Skin of body (tissue), 1 donor: ENCODE measurements at regions not wholly inside any gene's neighbourhood (a gene's known extent, or its start where the extent isn't known, plus 50 kb on each side); places are given as distances from the start of the nearest gene placed in this dataset.

Source experiments
- DNase-seq: peaks from one replicate; lab custom pipeline; 2025; lab: John Stamatoyannopoulos, UW

- DNase-seq, result no peak
Measured at GRCh38 chr5:89473196-89473595, 590.2 kb upstream of the MEF2C start.

- DNase-seq, result no peak
Measured at GRCh38 chr5:89471541-89471940, 588.6 kb upstream of the MEF2C start.

DNA sequence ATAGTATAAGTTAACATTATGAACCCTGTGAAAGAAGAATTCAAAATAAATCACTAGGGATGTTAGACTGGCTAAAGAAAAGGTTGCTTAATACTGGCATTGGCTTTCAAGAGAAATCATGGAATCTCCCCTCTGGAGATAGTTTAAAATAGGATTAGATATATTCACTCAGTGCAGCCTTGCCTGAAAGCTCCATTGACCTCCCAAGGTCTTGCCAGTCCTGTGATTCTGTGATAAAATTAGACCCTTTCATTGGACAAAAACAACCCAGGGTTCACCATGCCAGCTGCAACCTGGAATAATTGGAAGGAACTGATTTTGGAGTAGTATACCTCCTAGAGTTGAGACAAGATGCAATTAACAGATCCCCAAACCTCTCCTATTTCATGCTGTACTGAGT, 588.1 kb upstream of the MEF2C start:
- no peak for DNase-seq

DNA sequence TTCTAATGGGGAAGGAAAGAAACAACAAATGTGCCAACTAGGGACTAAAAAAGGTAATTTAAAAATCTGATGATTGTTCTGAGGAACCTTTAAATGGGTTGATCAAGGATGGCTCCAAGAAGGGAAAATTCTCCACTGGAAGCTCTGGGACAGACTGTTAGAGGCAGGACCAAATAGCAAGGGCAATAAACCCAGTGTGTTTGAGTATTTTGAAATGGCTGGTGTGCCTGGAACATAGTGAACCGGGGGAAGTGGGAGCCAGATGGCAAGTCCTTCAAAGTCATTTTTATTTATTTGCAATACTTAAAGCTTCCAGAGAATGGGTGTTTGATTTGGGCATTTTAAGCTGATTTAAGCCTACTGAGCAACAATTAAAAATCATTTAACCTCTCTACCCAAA, 587.7 kb upstream of the MEF2C start:
- DNase-seq, result no peak

GRCh38 chr5:89458332-89458656, 575.3 kb upstream of the MEF2C start:
- DNase-seq, result no peak

DNA sequence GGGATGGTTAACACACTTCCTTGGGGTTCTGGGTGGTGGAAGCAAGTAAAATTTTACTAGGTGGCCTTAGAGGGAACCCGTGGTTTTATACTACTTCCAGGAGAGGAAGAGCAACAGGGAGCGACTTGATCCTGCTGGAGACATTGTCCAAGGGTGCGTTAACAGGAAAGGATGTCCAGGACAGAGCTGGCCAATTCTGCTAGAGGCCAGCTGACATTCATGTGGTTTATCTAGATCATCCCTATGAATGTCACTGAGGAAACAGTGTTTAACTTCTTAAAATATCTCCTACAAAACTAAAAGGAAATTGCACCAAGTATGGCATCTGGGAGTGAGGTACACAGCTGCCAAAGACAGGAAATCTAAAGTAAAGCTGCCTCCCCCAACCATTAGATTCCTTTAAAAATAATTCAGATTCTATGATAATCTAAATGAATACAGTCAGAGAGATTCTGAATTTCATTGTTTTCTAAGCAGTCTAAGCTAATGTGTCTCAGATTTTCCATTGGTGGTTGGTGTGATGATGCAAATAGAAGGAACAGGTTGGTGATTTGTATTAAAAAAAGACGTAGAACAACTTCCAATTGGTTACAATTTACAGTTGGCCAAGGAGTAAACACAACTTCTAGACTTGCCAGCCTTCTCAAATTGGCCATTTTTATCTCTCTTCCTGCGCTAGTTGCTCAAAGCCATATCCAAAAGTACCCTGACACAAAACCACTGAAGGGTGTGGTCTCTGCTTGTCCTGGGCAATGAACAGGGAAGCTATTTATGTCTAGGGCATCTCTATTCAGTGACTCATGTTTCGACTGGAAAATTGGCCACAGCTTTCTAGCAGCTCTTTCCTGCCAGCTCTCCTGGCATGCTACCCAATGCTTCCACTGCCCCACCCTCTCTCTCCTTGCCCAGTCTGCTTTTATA, 574.7 kb upstream of the MEF2C start:
- DNase-seq, result peak; percentile 7

GRCh38 chr5:89452081-89452480, 569.1 kb upstream of the MEF2C start:
- DNase-seq, result no peak

DNA sequence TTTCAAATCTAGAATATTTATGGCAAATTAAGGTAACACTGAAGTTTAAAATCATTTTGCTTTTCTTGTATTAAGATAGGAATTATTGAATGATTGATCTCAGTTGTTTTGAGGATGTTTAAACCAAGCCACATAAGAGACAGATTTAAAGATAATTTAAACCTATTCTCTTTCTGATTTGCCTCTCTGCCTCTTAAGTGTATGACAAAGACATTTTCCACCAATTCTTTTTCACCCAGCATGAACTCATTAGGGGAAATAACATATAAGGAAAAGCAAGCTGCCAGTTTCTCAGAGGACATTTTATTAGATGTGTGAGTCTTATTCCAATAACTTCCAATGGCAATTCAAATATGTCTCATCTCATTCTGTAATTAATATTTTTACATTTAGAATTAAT, 568.3 kb upstream of the MEF2C start:
- no peak for DNase-seq

- no peak for DNase-seq
Measured at GRCh38 chr5:89450149-89450538, 567.2 kb upstream of the MEF2C start.

DNA sequence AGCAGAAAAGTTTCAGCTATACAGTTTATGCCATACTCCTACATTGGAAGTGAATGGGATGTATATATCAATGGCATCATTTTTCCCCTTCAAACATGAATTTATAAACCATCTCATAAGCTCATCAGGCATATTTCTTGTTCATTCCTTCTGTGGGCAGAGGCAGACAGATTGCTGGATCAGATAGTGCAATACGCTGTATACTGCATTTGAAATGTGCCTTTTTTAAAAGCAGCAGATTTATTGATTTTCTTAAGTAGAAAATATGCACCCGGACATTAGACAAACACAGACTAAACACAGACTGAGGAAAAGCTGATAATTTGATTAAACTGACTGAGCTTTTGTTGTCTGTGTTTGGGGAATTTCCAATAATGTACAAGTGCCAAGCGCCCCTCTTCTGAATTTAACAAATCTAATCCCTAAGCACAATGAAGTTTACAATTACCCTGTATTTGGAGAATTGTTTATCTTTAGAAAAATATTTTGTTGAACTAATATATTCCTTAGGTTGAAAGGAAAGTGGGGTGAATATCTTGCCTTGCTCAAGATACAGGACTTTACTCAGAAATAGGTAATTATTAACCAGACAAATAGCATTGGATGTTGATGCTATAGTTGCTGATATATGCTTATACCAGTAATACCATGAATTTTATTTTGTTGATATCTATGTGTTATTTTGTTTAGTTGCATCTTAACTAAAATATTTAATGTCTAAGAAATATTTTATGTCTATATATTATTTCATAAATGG, 566.6 kb upstream of the MEF2C start:
- no peak for DNase-seq

GRCh38 chr5:89447027-89447426, 564.0 kb upstream of the MEF2C start:
- no peak for DNase-seq

GRCh38 chr5:89445106-89445745, 562.2 kb upstream of the MEF2C start:
- DNase-seq, result no peak

- no peak for DNase-seq
Measured at GRCh38 chr5:89444088-89444487, 561.1 kb upstream of the MEF2C start.

DNA sequence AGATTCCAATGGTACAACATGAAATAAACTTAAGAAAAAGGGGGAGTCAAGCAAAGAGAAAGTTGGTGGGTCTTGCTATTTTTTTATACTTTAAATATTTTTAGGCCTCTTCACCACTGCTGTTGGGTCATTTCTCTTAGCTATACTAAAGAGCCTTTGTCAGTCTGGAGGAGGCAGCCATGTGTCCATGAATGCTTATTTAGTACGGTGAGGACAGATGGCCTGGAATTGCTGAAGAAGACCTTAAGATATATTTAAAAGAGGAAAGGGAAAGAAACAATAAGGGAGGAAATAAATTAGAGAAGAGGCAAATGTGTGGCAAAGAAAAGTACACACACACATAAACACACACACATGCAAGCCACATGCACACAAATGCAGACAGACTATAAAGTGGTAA, 560.5 kb upstream of the MEF2C start:
- no peak for DNase-seq

GRCh38 chr5:89441965-89442364, 559.0 kb upstream of the MEF2C start:
- DNase-seq, result no peak

DNA sequence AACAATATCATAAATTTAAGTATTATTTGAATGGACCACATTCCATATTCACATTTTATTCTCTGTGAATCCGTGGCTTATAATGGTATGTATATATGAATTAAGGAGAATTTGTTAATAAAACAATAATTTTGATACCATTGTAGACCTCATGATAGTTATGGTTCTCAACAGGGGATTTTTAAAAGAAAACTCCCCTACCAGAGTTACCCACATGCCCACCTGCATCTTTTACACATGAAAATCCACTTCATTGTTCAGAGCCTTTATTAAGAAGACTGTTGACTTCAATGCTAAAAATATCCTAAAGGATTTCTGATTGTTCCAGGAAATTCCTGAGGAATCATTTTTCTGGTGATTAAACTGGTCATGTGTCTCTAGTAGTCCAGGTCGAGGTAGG, 557.7 kb upstream of the MEF2C start:
- DNase-seq, result no peak

DNA sequence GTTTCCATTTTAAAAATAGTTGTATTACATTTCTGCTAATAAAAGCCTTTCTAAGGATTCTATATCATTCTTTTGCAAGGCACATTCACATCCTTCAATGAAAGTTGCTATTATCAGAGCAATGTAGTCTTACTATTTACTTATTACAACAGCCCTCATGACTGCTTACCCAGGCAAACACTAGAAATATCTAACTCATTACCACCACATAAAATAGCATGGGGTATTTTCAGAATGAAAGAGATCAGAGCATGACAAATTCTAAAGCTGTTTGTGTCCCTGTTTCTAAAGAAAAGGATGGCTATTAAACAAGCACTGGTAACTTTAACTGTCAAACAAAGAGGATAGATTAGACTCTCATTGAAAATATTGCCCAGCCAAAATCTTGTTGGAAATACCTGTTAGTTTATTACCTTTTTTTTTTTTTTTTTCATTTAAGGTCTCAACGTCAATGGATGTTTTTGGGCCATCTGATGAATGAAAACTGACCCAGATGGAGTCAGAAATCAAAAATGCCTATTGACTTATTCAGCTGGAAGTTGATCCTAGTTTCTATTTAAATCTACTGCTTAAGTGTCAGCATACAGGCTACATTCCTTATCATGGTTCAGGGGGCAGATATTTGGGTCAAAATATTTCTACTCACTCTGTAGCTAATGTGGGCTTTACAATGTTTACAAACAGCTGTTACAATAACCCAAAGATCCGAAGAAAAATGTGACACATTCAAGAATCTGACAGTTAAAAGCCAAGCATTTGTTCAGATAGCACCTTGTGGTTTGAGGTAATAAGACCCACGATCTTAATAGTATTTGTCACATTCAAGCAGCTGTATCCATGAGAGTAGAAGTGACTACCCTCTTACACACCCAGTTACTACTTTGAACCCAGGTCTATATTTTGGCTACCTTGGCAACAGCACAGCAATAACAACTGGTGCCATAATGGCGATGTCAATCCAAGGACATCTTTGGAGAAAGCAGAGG, 554.8 kb upstream of the MEF2C start:
- no peak for DNase-seq

GRCh38 chr5:89436464-89436863, 553.5 kb upstream of the MEF2C start:
- no peak for DNase-seq

GRCh38 chr5:89435347-89435746, 552.4 kb upstream of the MEF2C start:
- no peak for DNase-seq

- DNase-seq, result no peak
Measured at GRCh38 chr5:89428624-89429023, 545.6 kb upstream of the MEF2C start.

DNA sequence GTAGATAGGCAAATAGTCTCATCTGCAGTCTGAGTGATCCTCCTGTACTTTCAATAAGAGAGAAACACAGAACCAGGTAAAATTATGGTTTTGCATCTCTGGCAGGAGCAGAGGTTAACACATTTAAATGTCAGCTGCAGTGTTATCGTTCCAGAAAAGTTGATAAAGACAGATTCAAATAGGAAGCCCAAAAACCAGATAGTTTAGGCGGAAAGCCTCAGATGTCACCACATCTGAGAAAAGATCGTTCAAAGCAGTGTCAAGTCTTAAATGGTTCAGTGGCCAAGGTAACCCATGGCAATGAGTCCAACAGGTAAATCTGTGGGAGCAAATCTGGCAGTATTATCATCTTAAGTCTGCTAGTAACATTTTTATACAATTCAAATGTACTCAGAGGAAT, 542.1 kb upstream of the MEF2C start:
- DNase-seq, result no peak
